GM20431 (cell line): ENCODE measurements at regions not wholly inside any gene's neighbourhood (a gene's known extent, or its start where the extent isn't known, plus 50 kb on each side); places are given as distances from the start of the nearest gene placed in this dataset.

Experiments used
- in situ Hi-C: fragments of 300-500 bp; cut with MseI, MboI; formaldehyde crosslinking; loops from one replicate; pipeline ENCODE4 v1.15.0; 2020; ENCODE audit warnings: low sequenced_read_pairs; ENCODE audit not compliant: unreplicated experiment

- in situ Hi-C loops: loop anchor here (25.0 kb wide), 1 partner anchor 106 kb away; no protein-coding TSS in a partner anchor
Observed at GRCh38 chr9:108768744-108769143, 87.0 kb downstream of the ACTL7B start.

GRCh38 chr9:108766626-108767161 is 89.1 kb downstream of the ACTL7B start:
- in situ Hi-C loops: loop anchor here (25.0 kb wide), 1 partner anchor 104 kb away; no protein-coding TSS in a partner anchor

GRCh38 chr9:108765265-108765664 is 90.5 kb downstream of the ACTL7B start:
- in situ Hi-C loops: loop anchor here (25.0 kb wide), 1 partner anchor 103 kb away; no protein-coding TSS in a partner anchor

DNA sequence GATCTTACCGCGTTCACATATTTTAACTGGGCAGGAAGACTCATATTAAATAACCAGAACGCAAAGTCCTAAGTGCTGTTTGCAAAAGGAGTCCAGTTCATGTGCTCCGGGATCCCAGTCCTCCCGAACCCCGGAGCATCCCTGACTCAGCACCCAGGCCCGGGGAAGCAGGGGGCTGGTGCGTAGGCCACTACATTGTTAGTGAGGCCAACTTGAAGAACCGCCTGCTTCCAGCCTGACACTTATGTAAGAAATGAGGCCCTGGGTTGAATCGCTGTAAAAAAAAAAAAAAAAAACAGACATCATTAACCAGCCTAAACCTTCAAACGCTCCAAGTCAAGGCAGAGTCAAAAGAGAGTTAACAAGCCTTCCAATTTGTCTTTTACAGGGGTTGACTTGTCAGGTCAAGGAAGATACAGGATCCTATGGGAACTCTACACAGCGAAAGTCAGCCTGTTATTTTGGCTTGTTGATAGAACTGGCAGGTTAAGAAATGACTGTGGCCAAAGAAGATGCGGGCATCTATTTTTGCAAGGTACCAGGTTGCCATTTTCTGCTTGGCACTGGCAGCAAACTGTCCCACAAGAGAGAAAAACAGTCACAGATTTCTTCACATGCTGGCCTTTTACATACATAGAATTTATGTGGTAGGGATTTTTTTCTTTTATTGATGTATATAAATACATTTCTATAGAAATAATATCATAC is 93.3 kb downstream of the ACTL7B start:
- in situ Hi-C loops: loop anchor here (25.0 kb wide), 1 partner anchor 100 kb away; no protein-coding TSS in a partner anchor

- in situ Hi-C loops: loop anchor here (25.0 kb wide), 1 partner anchor 100 kb away; no protein-coding TSS in a partner anchor
Observed at GRCh38 chr9:108761655-108762347, 94.0 kb downstream of the ACTL7B start.

GRCh38 chr9:108760841-108761240 is 94.9 kb downstream of the ACTL7B start:
- in situ Hi-C loops: loop anchor here (25.0 kb wide), 1 partner anchor 99 kb away; no protein-coding TSS in a partner anchor

DNA sequence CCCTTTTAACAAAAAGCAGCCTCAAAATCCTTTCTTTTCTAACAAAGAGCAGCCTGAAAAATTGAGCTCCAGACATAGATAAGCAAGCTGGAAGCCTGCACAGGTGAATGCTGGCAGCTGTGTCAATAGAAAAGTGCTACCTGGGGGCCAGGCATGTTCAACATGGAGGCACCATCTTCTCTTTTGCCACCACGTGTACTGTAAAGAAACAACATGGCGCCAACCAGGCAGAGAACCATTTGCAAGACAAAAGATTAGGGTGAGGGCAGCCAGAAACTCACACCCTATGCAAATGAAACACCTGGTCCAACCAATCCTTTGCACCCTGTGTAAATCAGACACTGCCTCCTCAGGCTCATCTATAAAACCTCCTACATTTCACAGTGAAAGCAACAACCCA is 96.0 kb downstream of the ACTL7B start:
- in situ Hi-C loops: loop anchor here (25.0 kb wide), 1 partner anchor 98 kb away; no protein-coding TSS in a partner anchor

DNA sequence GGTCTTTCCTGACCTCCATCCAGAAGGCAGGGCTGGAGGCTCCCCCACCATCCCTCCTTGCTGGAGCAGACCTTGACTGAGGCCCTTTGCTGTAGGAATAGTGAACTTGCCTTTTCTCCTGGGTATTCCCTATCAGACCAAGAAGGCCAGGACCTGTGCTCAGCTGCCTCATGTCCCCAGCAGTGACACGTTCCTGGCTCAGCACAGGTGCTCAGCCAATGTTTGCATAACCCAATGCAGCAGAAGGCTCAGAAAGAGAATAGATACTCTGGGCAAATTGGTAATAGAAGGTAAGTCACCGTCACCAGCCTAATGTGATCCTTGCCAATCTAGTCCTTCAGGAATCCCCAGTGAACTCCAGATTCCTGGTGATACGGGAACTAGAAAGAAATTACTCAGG is 96.4 kb downstream of the ACTL7B start:
- in situ Hi-C loops: loop anchor here (25.0 kb wide), 1 partner anchor 97 kb away; no protein-coding TSS in a partner anchor

DNA sequence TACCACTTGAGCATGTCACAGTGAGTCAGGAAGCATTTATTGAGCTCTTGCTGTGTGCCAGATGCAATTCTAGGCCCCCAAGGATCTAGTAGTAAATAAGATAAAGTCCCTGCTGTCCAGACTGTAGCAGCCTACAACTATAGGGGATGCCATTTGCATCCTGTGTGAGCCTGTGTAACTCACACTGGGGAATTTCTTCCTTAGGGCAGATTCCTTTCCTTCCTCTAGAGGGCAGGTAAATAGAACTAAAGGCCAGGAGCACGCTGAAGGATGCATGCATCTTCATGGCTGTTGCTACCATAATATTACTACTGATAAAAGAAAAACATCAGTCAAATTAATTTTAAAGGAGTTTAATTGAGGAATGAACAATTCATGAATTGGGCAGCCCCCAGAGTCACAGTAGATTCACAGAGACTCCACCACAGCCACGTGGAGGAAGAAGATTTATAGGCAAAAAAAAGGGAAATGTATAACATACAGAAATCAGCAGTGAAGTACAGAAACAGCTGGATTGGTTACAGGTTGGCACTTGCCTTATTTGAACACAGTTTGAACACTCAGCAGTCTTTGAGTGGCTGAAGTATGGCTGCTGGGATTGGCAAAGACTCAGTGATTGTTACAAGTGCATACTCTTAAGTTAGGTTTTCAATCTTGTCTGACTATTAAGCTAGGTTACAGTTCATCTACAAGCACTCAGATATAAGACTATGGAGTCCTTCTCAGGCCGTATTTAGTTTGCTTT is 98.9 kb downstream of the ACTL7B start:
- in situ Hi-C loops: loop anchor here (25.0 kb wide), 1 partner anchor 95 kb away; no protein-coding TSS in a partner anchor

DNA sequence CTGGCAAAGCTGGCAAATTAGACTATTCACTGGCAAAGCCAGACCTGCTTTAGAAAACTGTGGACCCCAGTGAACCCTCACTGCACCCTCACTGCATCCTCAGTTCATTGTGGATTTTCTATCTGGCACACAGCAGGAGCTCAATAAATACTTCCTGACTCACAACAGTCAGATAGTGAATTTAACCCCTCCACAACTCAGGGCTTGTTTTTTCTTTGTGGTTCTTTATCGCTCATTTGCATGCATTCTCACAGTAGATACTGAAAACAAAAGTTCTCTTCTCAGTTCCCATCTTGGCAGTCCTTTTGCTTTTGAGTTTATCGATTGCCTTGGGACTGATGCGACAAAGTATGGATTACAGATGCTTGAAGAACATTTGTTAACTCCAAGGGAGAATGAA is 99.8 kb downstream of the ACTL7B start:
- in situ Hi-C loops: loop anchor here (25.0 kb wide), 1 partner anchor 94 kb away; no protein-coding TSS in a partner anchor

- in situ Hi-C loops: loop anchor here (25.0 kb wide), 1 partner anchor 89 kb away; no protein-coding TSS in a partner anchor
Observed at GRCh38 chr9:108751369-108751768, 104.4 kb downstream of the ACTL7B start.

- in situ Hi-C loops: loop anchor here (25.0 kb wide), 1 partner anchor 88 kb away; no protein-coding TSS in a partner anchor
Observed at GRCh38 chr9:108750661-108751215, 105.0 kb downstream of the ACTL7B start.

GRCh38 chr9:108748776-108749175 is 107.0 kb downstream of the ACTL7B start:
- in situ Hi-C loops: no loop called here

GRCh38 chr9:108746864-108747263 is 108.9 kb downstream of the ACTL7B start:
- in situ Hi-C loops: no loop called here

DNA sequence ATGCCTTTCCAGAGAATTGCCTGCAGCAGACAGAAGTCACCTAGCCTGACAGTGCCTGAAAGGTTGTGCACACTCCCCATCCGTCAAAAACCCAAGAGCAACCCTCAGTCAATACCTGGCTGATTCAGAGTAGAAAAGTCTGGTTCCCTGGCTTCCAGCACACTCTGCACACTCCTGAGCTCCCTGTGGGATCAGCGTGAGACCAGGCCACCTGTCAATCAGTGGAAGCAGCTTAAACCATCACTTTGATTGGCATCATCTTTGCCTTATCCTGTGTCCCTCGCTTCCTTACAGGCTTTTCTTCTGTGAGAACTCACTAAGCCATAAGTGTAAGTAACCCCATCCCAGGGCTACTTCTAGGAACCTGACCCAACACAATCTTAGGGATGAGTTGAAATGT is 109.8 kb downstream of the ACTL7B start:
- in situ Hi-C loops: no loop called here

DNA sequence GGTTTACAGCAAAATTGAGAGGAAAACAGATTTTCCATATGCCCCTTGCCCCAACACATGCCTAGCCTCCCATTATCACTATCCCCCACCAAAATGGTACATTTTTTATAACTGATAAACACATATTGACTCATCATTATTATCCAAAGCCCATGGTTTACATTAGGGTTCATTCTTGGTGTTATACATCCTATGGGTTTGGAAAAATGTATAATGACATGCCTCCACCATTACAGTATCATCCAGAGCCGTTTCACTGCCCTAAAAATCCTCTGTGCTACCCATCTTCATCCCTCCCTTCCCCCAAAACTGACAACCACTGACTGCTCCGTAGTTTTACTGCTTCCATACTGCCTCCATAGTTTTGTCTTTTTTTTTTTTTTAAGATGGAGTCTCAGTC is 111.1 kb downstream of the ACTL7B start:
- in situ Hi-C loops: no loop called here

GRCh38 chr9:108743901-108744371 is 111.8 kb downstream of the ACTL7B start:
- in situ Hi-C loops: no loop called here

GRCh38 chr9:108743416-108743815 is 112.4 kb downstream of the ACTL7B start:
- in situ Hi-C loops: no loop called here

DNA sequence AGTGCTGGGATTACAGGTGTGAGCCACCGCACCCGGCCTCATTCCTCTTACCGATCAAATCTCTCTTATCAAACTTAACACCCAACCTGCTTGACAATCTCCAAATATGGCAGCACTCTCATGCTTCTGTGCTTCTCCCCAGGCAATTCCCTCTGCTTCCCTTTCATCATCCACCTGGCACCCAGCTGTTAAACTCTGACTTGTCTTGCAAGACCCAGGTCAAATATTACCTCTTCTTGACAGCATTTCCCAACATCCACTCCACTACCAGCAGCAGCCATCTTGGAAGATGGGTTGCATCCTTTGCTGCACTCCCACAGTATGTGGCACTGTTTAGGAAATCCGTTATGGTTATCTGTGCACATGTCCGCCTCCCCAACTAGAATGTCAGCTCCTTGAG is 113.6 kb downstream of the ACTL7B start:
- in situ Hi-C loops: no loop called here
